Fibroblast of villous mesenchyme (primary cell): ENCODE measurements at regions not wholly inside any gene's neighbourhood (a gene's known extent, or its start where the extent isn't known, plus 50 kb on each side); places are given as distances from the start of the nearest gene placed in this dataset. TPM values are rescaled to one million over a fixed set of nuclear protein-coding genes. Genes with fewer than 3 reads are reported as not detected.
A peak's percentile ranks its signal among the peaks of the same experiment; 100 is the strongest.

Experiments
- DNase-seq: peaks from one replicate; pipeline ENCODE4 v3.0.0-alpha.2; 2010; ENCODE audit warnings: low read depth
- H3K4me3 ChIP-seq: 2 replicates; pipeline ENCODE4 v1.5.1; 2011; ENCODE audit warnings: low read depth, mild to moderate bottlenecking, low read length
- small RNA-seq: library from RNA; depleted of rRNA; stranded (forward); fragments of <200 nt; gene quantifications from one replicate; pipeline ENCODE3, GENCODE V24; 2012
- TF ChIP-seq, protein P1 (sequence below): IDR thresholded peaks from 2 replicates; pipeline ENCODE4 v1.5.1; 2012; ENCODE audit warnings: low read depth, mild to moderate bottlenecking, low read length; ENCODE audit not compliant: insufficient read depth

DNA sequence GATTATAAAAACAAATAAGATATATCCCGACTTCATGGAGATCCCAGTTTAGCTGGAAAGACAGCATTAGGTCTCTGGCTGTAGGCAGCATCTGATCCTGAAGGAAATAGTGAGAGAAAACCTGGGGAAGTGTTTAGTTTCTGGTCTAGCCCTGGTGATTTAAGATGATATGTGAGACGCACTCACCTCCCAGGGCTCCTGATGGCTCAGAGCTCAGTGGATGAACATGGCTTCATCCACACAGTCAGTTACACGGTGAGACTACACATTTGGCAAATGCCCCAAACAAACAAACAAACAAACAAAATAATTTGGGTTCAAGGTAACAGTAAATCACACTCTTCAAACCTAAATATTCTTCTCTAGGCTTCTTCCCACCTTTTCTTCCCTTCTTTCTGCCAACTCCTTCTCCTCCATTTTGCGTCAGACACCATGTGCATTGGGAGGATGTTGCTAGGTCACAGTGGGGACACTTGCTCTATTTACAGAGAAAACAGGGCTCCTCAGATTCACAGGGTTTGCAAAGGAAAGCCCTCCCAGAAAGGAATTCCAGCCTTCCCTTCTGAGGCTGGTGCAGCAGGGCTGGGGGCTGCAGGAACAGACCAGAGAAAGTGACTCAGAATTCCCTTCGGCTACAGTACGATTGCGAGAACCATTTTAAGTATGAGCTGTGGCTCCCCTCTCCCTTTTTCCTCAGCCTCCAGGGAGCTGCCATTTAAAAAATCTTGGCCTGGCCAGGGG, 59.6 kb upstream of the SALL4 start:
- no peak for DNase-seq
- H3K4me3 ChIP-seq = no peak overlapping the region
- TF ChIP-seq, protein P1, sequence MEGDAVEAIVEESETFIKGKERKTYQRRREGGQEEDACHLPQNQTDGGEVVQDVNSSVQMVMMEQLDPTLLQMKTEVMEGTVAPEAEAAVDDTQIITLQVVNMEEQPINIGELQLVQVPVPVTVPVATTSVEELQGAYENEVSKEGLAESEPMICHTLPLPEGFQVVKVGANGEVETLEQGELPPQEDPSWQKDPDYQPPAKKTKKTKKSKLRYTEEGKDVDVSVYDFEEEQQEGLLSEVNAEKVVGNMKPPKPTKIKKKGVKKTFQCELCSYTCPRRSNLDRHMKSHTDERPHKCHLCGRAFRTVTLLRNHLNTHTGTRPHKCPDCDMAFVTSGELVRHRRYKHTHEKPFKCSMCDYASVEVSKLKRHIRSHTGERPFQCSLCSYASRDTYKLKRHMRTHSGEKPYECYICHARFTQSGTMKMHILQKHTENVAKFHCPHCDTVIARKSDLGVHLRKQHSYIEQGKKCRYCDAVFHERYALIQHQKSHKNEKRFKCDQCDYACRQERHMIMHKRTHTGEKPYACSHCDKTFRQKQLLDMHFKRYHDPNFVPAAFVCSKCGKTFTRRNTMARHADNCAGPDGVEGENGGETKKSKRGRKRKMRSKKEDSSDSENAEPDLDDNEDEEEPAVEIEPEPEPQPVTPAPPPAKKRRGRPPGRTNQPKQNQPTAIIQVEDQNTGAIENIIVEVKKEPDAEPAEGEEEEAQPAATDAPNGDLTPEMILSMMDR = no peak

DNA sequence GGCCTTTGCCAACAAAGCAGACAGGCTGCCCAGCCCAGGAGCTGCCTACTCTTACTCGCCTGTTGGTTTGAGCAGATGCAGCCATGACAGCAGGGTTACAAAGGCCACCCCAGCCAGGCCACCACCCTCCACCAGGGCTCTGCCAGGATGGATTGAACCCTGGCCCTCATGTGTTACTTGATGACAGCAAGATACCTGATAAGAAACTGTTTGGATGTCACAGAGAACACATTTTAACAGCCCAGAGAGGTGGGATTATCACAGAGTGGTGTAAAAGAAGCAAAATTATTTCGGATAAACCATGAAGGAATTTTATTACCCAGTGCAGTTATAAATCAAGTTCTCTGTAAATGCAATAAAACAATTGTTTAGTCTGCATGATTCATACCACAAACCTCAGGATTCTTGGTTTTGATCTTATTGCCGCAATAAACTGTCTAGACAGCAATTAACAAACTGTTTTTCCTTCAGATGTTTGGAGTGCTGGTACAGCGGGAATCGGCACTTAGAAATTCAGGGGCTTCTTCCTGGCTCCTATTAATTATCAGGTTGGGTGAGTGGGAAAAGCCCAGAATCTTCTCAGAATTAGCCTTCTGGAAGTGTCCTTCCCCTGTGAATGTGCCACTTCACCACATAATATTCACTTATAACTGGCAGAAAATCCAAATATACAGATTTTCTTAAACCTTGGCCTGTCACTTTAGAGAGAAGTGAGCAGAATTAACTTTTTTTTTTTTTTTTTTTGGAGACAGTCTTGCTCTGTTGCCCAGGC, 58.0 kb upstream of the SALL4 start:
- TF ChIP-seq, protein P1 = no peak
- peak; percentile 90 for DNase-seq
- no peak overlapping the region for H3K4me3 ChIP-seq

DNA sequence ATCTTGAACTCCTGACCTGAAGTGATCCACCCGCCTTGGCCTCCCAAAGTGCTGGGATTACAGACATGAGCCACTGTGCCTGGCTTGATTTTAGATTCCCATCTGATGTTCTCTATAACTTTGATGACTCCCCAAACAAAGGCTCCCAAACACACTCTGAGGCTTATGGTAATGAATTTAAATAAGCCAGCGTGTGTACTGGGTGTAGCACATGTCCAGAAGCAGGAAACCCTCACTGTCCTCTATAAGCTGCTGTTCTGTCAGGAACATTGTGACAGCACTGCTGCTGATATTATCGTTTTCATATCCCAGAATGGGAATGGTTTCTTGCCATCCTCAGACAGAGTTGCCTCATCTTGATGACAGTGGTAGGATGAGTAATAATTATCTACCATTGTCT, 54.1 kb upstream of the SALL4 start:
- DNase-seq = peak; percentile 11
- no peak overlapping the region for H3K4me3 ChIP-seq
- TF ChIP-seq, protein P1 = no peak

DNA sequence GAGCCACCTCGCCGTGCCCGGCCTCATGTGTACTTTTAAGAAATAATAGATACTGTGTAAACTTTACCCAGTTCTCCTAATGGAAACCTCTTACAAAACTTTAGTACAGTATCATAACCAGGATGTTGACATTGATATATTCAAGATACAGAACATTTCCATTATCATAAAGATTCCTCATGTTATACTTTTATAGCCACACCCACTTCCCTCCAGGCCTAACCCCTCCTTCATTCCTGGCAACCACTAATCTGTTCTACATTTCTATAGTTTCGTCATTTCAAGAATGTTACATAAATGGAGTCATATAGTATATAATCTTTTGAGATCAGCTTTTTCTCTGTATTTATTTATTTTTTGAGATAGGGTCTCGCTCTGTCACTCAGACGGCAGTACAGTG, 52.6 kb upstream of the SALL4 start:
- no peak overlapping the region for H3K4me3 ChIP-seq
- TF ChIP-seq, protein P1 = no peak
- peak; percentile 73 for DNase-seq

Small RNA genes lying in the stretch of these regions (small RNA-seq; reads per million reads assigned to genes)
- gene RNU6-347P (not detected), gene RNU7-6P (0.28 reads per million)
